NCI-H460 (cell line): ENCODE measurements at regions not wholly inside any gene's neighbourhood (a gene's known extent, or its start where the extent isn't known, plus 50 kb on each side); places are given as distances from the start of the nearest gene placed in this dataset.
"Not testable (repeated sequence)": the region's sequence is repeated elsewhere in the genome, so short reads cannot be mapped to it uniquely, and the experiment has no call there.

Experiments used
- DNase-seq: peaks from one replicate; pipeline ENCODE4 v3.0.0-alpha.2; 2016; ENCODE audit warnings: low read depth; ENCODE audit errors: extremely low read depth

DNA sequence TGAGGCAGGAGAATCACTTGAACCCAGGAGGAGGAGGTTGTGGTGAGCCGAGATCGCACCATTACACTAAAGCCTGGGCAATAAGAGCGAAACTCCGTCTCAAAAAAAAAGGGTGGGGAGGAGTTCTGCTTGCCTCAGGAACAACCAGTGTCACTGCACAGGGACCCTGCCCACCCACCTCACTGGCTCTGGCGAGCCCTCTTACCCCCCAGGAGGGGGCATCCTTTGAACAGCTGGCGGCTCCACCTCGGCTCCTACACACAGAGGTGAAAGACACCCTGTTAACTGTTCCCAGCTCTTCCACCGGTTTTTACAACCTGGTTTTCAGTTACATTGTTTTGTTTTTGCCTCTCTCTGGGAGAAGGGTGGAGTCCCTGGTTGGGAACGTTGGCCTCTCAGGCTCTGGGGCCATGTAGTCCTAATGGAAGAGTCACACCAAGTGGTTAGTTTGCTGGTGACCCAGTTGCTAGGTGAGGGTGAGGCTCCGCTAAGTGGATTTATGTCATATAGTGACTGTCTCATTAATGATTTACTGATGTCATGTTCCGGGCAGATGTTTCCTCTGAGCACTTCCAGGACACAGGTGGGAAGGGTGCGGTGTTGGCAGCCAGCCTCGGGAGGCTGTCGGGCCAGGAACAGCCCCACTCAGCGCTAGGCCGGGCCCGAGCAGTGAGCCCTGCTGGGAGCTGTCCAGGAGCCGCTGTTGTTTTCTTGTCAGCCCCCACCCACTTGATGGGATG is 120.6 kb upstream of the TPTE start:
- DNase-seq: not testable (repeated sequence)

DNA sequence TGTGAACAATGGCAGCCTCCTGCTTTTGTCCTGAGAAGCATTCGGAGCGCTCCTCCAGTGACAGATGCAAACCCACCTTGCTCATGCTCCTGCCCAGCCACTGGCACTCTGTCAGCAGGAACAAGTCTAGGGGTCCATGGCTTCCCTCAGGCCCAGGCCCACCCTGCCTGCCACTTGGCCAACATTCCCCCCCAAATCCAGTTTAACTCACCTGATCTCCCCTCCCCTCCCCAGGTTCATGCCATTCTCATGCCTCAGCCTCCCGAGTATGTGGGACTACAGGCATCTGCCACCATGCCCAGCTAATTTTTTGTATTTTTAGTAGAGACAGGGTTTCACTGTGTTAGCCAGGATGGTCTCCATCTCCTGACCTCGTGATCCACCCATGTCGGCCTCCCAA is 118.9 kb upstream of the TPTE start:
- DNase-seq: not testable (repeated sequence)

DNA sequence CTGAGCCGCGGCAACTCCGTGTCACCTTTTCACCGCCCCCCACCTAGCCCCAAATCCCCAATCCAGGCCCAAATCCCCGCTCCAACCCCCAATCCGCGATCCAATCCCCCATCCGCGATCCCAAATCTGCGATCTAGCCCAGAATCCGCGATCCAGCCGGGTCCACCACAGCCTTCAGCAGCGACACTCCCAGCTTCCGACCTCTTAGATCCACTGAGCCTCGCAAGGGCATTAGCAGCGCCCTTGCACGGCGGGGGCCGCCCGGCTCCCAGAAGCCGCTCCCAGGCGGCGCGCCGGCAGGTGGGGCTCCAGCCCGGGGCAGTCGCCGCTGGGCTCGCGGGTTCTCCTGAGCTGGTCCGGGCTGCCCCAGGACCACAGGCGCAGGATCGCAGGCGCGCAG is 116.1 kb upstream of the TPTE start:
- DNase-seq: not testable (repeated sequence)

DNA sequence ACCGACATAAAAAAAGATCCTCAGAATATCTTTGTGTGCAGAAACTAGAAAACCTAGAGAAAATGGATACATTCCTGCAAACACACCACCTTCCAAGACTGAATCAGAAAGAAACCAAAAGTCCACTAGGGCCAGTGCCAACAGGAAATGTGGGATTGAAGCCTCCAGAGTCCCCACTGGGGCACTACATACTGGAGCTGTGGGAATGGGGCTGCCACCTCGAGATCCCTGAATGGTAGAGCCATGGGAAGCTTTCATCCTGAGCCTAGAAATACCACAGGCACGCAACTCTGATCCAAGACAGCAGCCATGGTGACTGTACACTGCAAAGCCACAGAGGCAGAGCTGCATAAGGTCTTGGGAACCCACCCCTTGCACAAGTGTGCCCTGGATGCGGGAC is 111.6 kb upstream of the TPTE start:
- not testable (repeated sequence) for DNase-seq

DNA sequence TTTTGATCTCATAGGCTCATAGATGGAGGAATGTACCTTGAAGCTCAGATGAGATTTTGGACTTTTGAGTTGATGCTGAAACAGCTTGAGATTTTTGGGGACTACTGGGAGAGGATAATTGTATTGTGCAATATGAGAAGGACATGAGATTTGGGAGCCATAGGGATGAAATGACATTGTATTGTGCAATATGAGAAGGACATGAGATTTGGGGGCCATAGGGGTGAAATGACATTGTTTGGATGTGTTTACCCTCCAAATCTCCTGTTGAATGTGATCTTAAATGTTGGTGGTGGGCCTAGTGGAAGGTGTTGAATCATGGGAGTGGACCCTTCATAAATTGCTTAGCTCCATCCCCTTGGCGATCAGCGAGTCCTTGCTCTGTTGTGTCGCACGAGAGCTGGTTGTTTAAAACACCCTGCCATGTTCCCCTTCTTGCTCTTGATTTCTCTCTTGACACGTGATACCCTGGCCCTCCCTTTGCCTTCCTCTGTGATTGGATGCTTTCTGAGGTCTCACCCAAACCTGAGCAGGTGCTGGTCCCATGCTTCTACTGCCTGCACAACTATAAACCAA is 110.9 kb upstream of the TPTE start:
- DNase-seq: not testable (repeated sequence)

DNA sequence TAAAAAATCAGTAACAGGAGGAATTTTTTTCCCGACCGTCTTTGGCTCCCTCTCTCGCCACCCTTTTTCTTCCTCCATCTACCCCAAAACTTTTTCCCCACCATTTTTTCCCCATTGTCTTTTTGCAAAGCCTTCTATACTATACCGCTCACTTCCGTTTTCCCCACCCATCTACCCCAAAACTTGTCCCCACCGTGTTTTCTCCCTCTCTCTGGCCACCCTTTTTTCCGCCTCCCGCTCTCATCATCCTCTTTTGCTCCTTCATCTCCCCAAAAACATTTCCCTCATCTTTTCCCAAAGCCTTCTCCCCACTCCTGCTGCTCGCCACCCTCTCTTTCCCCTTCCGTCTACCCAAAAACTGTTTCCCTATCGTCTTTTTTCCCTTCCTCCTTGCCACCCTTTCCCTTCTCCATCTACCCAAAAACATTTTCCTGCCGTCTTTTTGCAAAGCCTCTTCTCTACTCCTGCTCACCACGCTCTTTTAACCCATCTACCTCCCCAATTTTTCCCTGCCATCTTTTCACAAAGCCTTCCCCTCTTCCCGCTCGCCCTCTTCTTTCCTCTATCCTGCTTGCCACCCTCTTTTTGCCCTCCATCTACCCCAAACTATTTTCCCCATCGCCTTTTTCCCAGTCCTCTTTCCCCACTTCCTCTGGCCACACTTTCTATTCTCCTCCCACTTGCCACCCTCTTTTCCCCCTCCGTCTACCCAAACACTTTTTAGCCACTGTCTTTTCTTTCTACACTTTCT is 109.4 kb upstream of the TPTE start:
- DNase-seq: not testable (repeated sequence)

DNA sequence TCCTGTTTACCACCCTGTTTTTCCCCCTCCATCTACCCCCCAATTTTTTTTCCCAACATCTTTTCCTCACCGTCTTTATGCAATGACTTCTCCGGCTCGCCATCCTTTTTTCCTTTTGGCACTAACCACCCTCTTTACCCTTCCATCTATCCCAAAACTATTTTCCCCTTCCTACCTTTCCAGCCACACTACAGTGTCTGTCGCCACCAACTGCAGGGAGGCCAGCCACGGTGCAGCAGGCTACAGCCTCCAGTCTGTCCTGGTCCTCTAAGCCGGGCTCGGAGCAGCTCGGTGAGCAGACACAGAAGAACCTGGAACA is 108.5 kb upstream of the TPTE start:
- DNase-seq: not testable (repeated sequence)

DNA sequence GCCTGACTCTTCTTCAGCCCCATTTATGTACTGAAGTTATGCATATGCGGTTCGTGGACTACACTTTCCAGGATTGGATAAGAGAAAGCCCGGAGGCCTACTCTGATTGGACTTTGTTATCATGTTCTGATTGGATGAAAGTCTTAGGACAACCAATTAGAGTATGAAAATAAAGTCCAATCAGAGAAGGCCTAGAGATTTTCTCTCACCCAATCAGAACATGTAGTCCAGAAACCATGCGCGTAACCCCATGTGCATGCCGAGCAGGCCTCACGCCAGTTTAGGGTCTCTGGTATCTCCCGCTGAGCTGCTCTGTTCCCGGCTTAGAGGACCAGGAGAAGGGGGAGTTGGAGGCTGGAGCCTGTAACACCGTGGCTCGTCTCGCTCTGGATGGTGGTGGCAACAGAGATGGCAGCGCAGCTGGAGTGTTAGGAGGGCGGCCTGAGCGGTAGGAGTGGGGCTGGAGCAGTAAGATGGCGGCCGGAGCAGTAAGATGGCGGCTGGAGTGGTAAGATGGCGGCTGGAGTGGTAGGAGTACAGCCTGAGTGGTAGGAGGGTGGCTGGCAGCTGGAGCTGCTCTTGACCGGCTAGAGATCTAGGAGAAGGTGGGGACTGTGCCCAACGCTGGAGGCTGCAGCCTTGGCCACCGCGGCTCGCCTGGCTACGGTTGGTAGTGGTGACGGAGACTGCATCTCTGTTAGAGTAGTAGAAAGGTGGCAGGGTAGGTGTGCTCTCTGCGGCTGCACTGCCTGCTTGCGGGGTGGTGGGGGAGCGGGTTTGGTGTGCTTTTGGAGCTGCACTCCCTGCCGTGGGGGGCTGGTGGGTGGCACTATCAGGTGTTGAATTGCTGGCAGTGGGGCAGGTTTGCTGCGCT is 107.9 kb upstream of the TPTE start:
- not testable (repeated sequence) for DNase-seq

DNA sequence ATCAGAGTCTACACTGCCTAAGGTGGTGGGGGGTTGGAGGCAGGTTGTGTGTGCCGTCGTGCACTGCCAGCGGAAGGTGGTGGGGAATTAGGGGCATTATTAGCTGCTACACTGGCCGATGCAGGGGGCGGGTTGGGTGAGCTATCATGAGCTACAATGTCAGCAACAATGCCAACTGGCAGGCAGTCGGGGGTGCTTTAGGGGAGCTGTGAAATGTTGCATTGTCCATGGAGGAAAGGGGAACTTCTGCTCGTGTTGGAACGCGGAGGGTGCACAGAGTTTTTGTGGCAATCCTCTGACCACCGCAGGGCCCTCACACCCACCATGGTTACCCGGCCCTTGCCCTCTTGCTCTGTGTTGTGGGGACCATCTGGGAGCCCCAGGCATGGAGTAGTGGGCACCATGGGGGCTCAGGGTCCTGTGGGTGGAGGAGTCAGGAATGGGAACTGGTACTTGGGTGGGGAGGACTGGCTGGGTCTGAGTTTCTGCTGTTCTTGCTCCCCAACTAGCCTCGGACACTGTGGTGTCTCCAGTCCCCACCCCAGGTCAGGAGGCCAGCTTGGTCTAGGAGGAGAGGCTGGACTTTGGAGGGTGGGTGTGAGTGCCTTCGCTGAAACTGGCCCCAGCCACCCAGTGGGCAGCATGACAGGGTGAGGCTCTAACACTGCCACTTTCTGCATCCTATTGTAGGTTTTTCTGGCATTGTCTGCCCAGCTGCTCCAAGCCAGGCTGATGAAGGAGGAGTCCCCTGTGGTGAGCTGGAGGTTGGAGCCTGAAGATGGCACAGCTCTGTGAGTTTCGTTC is 107.1 kb upstream of the TPTE start:
- DNase-seq: not testable (repeated sequence)

DNA sequence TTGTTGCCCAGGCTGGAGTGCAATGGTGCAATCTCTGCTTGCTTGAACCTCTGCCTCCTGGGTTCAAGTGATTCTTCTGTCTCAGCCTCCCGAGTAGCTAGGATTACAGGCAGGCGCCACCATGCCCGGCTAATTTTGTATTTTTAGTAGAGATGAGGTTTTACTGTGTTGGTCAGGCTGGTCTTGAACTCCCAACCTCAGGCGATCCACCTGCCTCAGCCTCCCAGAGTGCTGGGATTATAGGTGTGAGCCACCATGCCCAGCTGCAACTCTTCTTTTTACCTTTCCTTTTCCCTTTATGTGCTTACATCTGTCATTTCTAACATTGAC is 106.5 kb upstream of the TPTE start:
- DNase-seq: not testable (repeated sequence)

DNA sequence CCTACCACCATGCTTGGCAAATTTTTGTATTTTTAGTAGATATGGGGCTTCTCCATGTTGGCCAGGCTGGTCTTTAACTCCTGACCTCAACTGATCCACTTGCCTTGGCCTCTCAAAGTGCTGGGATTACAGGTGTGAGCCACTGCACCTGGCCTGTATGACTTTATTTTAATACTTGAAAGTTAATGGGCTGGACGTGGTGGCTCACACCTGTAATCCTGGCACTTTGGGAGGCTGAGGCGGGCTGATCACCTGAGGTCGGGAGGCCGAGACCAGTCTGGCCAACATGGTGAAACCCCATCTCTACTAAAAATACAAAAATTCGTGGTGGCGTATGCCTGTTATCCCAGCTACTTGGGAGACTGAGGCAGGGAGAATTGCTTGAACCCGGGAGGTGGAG is 105.9 kb upstream of the TPTE start:
- not testable (repeated sequence) for DNase-seq

DNA sequence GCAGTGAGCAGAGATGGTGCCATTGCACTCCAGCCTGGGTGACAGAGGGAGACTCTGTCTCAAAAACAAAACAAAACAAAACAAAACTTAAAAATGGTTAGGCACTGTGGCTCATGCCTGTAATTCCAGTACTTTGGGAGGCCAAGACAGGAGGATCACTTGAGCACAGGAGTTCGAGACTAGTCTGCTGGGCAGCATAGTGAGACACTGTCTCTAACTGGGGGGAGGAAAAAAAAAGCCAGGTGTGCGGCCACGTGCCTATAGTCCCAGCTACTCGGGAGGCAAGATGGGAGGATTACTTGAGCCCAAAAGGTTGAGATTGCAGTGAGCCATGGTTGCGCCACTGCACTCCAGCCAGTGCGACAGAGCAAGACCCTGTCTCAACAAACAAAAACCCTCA is 105.5 kb upstream of the TPTE start:
- not testable (repeated sequence) for DNase-seq

DNA sequence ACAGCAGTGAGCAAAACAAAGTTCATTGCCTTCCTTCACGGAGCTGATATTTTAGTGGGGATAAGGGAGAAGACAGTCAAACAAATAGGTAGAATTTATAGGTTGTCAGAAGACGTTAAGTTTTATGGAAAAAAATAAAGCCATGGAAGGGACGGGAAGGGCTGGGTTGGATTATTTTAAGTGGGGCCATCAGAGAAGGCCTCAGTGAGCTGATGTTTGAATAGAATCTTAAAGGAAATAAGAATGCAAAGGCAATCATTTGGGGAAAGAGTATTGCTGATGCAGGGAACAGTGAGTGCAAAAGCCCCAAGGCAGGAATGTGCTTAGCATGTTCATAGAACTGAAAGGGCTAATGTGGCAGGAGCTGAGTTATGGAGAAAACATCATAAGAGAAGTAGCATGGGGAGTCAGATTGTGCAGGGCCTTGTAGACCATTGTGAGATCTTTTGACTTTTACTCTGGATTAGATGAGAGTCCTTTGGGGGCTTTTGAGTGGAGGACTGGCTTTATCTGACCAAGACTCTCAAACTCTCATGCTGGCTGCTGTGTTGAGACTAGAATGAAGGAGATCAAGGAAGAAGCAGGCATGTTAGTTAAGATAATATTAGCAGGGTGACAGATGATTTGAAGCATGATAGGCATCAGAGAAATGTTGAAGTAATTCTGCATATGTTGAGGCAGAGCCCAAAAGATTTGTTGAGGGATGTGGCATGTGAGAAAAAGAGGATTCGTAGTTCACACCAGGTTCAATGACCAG is 104.5 kb upstream of the TPTE start:
- DNase-seq: not testable (repeated sequence)

DNA sequence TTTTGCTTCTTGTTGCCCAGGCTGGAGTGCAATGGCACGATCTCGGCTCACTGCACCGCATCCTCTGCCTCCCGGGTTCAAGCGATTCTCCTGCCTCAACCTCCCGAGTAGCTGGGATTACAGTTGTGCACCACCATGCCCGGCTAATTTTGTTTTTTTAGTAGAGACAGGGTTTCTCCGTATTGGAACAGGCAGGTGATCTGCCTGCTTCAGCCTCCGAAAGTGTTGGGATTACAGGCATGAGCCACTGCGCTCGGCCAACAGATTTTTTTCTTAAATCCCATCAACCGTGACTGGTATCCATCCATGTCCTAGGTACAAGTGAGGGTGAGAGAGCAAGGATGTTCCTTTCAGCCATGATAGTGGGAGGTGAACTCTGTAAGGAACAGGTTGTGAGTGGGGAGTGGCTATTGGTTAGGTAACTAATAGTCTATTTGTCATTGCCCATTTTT is 103.8 kb upstream of the TPTE start:
- DNase-seq: not testable (repeated sequence)

DNA sequence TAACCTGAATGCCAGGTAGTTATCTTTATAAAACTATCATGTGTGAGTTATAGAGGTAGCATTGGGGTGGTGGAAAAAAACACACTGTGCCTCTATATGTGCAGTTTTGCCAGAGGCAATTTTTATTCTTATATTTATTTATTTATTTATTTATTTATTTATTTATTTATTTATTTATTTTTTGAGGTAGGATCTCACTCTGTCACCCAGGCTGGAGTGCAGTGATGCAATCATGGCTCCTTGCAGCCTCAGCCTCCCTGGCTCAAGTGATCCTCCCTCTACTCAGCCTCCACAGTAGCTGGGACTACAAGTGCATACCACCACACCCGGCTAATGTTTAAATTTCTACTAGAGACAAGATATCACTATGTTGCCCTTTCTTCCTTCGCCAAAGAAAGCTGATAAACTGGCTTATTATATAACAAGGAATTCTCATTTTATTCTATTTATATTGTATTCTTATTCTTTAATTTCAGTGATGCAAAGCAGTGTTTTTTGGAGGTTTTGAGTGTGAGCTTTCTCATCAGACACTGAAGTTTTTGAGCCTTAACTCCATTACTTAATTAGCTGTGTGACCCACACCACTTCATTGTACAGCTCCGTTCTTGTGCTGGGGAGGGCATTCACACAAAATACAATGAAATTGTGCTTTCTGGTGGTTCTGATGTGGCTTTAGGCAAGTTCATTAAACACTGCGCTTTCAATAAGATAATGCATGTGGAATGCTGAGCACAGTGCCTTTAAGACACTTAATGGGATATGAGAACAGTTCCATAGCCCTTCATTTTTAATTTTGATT is 102.9 kb upstream of the TPTE start:
- not testable (repeated sequence) for DNase-seq

DNA sequence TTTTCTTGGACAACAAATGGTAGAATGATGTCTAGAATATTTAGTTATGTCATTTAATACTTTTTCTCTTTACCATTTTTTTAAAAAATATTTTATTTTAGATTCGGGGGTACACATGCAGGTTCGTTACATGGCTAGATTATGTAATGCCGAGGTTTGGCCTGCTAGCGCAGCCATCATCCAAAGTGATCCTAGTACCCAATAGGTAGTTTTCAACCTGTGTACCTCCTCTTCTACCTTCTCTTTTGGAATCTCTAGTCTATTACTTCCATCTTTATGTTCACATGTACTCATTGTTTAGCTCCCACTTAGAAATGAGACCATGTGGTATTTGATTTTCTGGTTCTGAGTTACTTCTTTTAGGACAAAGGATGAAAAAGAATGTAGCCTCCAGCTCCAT is 100.2 kb upstream of the TPTE start:
- not testable (repeated sequence) for DNase-seq

DNA sequence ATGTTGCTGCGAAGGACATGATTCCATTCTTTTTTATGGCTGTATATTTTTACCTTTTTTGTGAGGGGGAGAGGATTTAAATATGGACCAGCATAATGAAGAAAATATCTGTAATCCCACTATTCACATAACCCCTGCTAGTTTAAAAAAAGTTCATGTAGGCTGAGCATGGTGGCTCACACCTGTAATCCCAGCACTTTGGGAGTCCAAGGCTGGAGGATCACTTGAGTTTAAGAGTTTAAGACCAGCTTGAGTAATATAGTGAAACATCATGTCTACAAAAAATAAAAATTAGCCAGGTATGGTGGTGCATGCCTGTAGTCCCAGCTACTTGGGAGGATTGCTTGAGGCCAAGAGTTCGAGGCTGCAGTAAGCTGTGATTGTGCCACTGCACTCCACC is 99.8 kb upstream of the TPTE start:
- DNase-seq: not testable (repeated sequence)

DNA sequence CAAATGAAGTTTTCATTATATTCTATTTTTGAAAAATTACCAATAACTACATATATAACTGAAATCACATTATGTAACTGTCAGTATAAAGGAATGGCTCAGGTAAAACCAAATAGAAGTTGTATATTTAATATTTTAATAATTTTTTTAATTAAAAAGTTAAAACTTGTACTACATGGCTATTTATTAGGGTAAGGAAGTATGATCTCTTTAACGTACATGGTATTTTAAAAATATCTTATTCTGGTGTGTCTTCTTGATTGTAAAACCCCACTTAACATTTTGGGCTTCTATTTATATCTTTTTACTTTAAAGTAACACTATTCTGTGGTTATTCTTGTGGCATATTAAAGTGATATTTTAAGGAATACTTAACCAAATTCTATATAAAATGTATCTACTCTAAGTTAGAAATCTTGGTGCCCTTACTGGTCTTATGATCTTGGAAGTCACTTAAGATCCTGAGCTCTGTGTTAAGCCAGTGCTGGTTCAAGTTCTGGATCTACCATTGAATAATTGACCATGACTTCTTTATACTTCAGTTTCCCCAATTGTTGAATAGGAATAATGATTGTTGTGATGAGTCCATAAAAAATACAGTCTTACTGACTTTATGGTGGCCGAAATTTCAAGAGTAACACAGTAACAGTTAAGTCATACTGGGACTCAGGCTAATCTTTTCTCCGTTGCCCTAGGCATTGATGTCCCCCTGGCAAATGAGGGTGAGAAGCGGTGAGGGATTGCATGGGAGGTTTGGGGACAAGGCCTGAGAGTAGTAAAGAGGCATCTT is 97.1 kb upstream of the TPTE start:
- not testable (repeated sequence) for DNase-seq
